ENCODE measurements at regions not wholly inside any gene's neighbourhood (a gene's known extent, or its start where the extent isn't known, plus 50 kb on each side); places are given as distances from the start of the nearest gene placed in this dataset.

GRCh38 chr2:2574401-2575180 is 243.5 kb upstream of the MYT1L start:
- intact Hi-C loops (cut with micrococcal nuclease): no loop called here
- no peak for ATAC-seq (ENCODE audit: low read depth)
- H3K27me3 Mint-ChIP-seq: no peaks in the 10 kb centered on the region
- ChIA-PET POLR2A (interaction anchor here (0.5 kb wide), 1 partner anchor 60 kb away, joined by 4 read pairs; no protein-coding TSS in a partner anchor), CTCF (no interaction called here)
- H3K36me3 Mint-ChIP-seq (ENCODE audit: low read depth): no peaks in the 10 kb centered on the region
- H3K27ac Mint-ChIP-seq: no peak overlapping the region
- no peak for TF ChIP-seq CTCF (IDR thresholded peaks at IDR 0.05)
- H3K4me3 Mint-ChIP-seq: no peak overlapping the region
- H3K9me3 Mint-ChIP-seq: no peaks in the 10 kb centered on the region
- no peak for DNase-seq
- no peaks in the 10 kb centered on the region for H3K4me1 Mint-ChIP-seq

- ATAC-seq (ENCODE audit: low read depth): no peak
- no peak for TF ChIP-seq CTCF (IDR thresholded peaks at IDR 0.05)
- CTCF ChIA-PET: no interaction called here
- DNase-seq: no peak
- no peak overlapping the region for H3K27ac Mint-ChIP-seq
- H3K36me3 Mint-ChIP-seq (ENCODE audit: low read depth): no peaks in the 10 kb centered on the region
- H3K9me3 Mint-ChIP-seq: no peaks in the 10 kb centered on the region
- H3K27me3 Mint-ChIP-seq: no peaks in the 10 kb centered on the region
- POLR2A ChIA-PET: no interaction called here
- no peaks in the 10 kb centered on the region for H3K4me1 Mint-ChIP-seq
- intact Hi-C loops (cut with micrococcal nuclease): no loop called here
- H3K4me3 Mint-ChIP-seq: no peak overlapping the region
These were observed 242.7 kb upstream of the MYT1L start for GRCh38 chr2:2573658-2574293.

GRCh38 chr2:2573205-2573604 is 242.1 kb upstream of the MYT1L start:
- ATAC-seq (ENCODE audit: low read depth): no peak
- H3K4me3 Mint-ChIP-seq: no peak overlapping the region
- intact Hi-C loops (cut with micrococcal nuclease): no loop called here
- no peaks in the 10 kb centered on the region for H3K27me3 Mint-ChIP-seq
- H3K36me3 Mint-ChIP-seq (ENCODE audit: low read depth): no peaks in the 10 kb centered on the region
- H3K4me1 Mint-ChIP-seq: no peaks in the 10 kb centered on the region
- POLR2A ChIA-PET: no interaction called here
- CTCF ChIA-PET: no interaction called here
- no peak for DNase-seq
- TF ChIP-seq CTCF (IDR thresholded peaks at IDR 0.05): no peak
- no peak overlapping the region for H3K27ac Mint-ChIP-seq
- H3K9me3 Mint-ChIP-seq: no peaks in the 10 kb centered on the region

GRCh38 chr2:2572393-2573204 is 241.5 kb upstream of the MYT1L start:
- DNase-seq (no peak), ATAC-seq (ENCODE audit: low read depth) (no peak)
- no peaks in the 10 kb centered on the region for H3K36me3 Mint-ChIP-seq (ENCODE audit: low read depth)
- H3K9me3 Mint-ChIP-seq: no peaks in the 10 kb centered on the region
- no peaks in the 10 kb centered on the region for H3K4me1 Mint-ChIP-seq
- TF ChIP-seq CTCF (IDR thresholded peaks at IDR 0.05): no peak
- ChIA-PET CTCF (no interaction called here), POLR2A (no interaction called here)
- H3K4me3 Mint-ChIP-seq: no peak overlapping the region
- no peak overlapping the region for H3K27ac Mint-ChIP-seq
- H3K27me3 Mint-ChIP-seq: no peaks in the 10 kb centered on the region
- intact Hi-C loops (cut with micrococcal nuclease): no loop called here
